Stimulated activated CD8-positive, alpha-beta memory T cell treated with anti-CD3 and anti-CD28 coated beads, Interleukin-15, amount 100 ng/mL, for 48 hours (primary cell): ENCODE measurements at regions not wholly inside any gene's neighbourhood (a gene's known extent, or its start where the extent isn't known, plus 50 kb on each side); places are given as distances from the start of the nearest gene placed in this dataset.

Source experiments
- DNase-seq, 2 donors: peaks; one replicate each; pipeline ENCODE4 v3.0.0-alpha.2; 2020; ENCODE audit warnings: low read depth in 2 of 2

- no peak for DNase-seq
These were observed 493.6 kb upstream of the PPP2R3A start for GRCh38 chr3:135471911-135472310.

GRCh38 chr3:135473449-135473848, 492.1 kb upstream of the PPP2R3A start:
- no peak for DNase-seq

- DNase-seq: no peak
These were observed 478.3 kb upstream of the PPP2R3A start for GRCh38 chr3:135487261-135487660.

GRCh38 chr3:135490219-135490915, 475.2 kb upstream of the PPP2R3A start:
- no peak for DNase-seq

- no peak for DNase-seq
These were observed 473.9 kb upstream of the PPP2R3A start for GRCh38 chr3:135491491-135492205.

GRCh38 chr3:135495891-135496290, 469.6 kb upstream of the PPP2R3A start:
- no peak for DNase-seq

GRCh38 chr3:135497979-135498378, 467.5 kb upstream of the PPP2R3A start:
- DNase-seq: no peak

- DNase-seq: no peak
These were observed 466.1 kb upstream of the PPP2R3A start for GRCh38 chr3:135499426-135499825.

- no peak for DNase-seq
These were observed 465.5 kb upstream of the PPP2R3A start for GRCh38 chr3:135500034-135500433.

- DNase-seq: no peak
These were observed 462.3 kb upstream of the PPP2R3A start for GRCh38 chr3:135503065-135503759.

- peak in 1 of 2 donors; percentile 0 for DNase-seq
These were observed 461.5 kb upstream of the PPP2R3A start for GRCh38 chr3:135503760-135504686.

- no peak for DNase-seq
These were observed 452.1 kb upstream of the PPP2R3A start for GRCh38 chr3:135513106-135514059.

- no peak for DNase-seq
These were observed 451.5 kb upstream of the PPP2R3A start for GRCh38 chr3:135514060-135514448.

GRCh38 chr3:135516143-135516542, 449.4 kb upstream of the PPP2R3A start:
- DNase-seq: no peak

GRCh38 chr3:135528413-135529015, 437.0 kb upstream of the PPP2R3A start:
- DNase-seq: no peak

GRCh38 chr3:135532021-135532420, 433.5 kb upstream of the PPP2R3A start:
- no peak for DNase-seq

GRCh38 chr3:135538123-135538522, 427.4 kb upstream of the PPP2R3A start:
- no peak for DNase-seq

GRCh38 chr3:135539351-135539750, 426.2 kb upstream of the PPP2R3A start:
- no peak for DNase-seq

GRCh38 chr3:135539854-135540253, 425.7 kb upstream of the PPP2R3A start:
- no peak for DNase-seq

- no peak for DNase-seq
These were observed 415.5 kb upstream of the PPP2R3A start for GRCh38 chr3:135549928-135550494.
